Activated CD4-positive, alpha-beta T cell treated with anti-CD3 and anti-CD28 coated beads, Interleukin-2, Interleukin-4, amounts not matched to agents 100 ng/mL and 50 ng/mL, durations not matched to agents 16 hours and 8 hours (primary cell): ENCODE measurements at regions not wholly inside any gene's neighbourhood (a gene's known extent, or its start where the extent isn't known, plus 50 kb on each side); places are given as distances from the start of the nearest gene placed in this dataset.

Source experiments
- DNase-seq: peaks from one replicate; pipeline ENCODE4 v3.0.0-alpha.2; 2020; ENCODE audit warnings: low spot score

GRCh38 chr3:30355622-30356021 lies 250.8 kb upstream of the TGFBR2 start:
- DNase-seq: no peak

DNA sequence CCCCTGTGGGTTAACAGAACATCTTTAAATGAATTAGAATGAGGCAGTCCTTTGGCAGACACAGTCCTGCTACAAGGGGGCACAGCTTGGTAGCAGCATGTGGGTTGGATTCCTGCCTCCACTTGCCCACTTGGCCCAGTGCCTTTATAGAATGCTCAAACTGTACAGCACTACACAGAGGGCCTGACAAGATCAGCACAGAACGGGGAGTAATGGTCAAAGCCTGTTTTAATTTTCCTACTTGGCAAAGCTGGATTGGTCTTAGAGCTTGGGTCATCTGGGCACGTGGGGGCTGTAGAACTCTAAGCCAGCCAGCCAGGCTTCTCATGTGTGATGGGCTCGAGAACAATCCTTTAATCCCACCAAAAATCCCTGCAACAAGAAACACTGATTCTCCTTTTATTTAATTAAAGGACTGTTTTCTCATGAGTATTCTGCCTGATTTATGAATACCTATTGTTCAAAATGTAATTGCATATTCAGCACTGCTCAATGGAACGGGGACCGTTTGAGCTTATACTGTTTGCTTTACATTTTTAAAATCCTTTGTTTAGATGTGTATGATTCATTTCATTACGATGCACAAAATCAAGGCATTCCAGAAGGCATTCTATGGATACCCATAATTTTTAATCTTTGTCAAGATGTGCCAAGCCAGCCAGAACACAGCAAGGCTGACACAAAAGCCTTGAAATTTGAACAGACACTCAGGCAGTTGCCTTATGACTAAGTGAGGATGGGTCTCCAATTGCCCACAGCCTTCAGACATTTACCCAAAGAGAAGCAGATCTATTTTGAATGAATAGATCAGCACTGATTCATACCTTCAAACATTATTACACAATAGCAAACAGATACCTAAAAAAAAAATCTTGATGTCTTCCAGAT lies 249.3 kb upstream of the TGFBR2 start:
- no peak for DNase-seq

DNA sequence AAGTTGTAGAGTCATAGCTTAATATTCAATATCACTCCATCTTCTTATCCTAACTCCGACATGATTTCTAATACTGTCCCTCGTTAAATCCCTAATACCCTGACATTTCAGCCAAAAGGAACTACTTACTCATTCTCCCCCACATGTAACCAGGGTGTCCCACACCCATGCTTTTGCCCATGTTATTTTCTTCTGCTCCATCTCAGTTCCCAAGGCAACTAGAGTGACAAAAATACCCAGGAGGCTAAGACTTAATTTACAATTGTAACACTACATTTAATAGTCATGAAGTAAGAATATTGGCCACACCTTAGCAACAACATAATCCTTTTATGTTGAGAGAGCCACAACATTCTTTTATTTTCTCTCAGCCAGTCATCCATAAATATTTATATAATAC lies 248.5 kb upstream of the TGFBR2 start:
- DNase-seq: no peak

- DNase-seq: no peak
These were observed 247.5 kb upstream of the TGFBR2 start for GRCh38 chr3:30358871-30359270.

GRCh38 chr3:30368978-30369377 lies 237.4 kb upstream of the TGFBR2 start:
- DNase-seq: no peak

DNA sequence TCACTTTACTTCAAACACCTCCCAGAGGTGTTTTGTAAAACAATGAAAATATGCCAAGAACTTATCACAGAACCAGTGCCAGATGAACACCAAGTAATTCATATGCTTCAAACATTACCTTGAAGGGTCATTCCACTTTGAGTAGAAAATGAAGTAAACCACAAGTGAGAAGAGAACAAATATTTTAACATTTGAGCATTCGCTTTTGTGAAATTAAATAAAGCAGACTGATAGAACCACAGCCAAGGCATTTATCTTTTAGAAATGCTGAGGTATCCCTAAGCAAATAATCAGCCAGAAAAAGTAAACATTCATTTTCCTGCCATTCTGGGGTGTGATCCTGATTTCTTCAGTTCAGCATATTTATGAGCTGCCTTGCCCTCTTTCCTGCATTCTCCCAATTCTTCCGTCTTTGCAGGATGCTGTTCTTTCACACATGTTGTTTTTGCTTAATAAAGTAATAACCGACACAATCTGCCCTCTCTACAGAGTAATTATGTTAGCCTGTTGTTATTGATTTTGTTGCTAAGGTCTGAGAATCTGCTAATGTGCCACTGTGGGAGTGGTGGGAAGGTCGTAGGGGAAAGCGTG lies 235.6 kb upstream of the TGFBR2 start:
- no peak for DNase-seq

DNA sequence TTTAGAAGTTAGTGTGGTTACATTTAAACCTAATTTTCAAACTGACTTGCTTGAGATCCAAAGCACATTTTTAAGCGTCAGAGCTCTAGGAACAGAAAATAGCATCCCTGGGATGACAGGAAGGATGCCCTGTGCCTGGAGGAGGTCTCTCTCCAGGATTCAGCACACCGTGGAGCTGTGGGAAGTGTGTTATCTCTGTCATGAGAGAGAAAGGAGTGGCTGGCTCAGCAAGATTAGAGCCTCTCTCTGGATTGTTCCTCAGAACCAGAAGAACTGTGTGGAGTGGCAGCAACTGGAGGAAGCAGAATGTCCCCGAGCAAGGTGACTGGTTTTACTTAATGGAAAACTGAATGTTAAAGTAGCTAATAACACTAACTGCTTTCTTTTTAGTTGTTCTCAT lies 233.6 kb upstream of the TGFBR2 start:
- DNase-seq: no peak

GRCh38 chr3:30384546-30385072 lies 221.8 kb upstream of the TGFBR2 start:
- no peak for DNase-seq

DNA sequence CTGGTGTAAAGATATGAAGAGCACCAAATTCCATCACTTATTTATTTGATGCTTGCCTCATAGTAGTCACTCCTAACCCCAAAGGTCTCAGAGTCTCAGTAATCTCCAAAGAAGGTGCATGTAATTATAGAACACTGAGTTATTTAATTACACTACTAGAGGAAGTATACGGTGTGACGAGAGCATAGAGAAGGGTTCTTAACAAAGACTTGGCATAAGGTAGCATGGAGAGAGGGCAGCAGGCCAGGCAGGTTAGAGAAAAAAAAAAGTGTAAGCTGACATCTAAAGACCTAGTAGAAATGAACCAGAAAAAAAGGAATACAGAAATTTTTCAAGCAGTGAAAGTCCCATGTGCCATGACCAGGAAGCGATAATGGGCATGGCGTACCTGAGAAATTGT lies 213.3 kb upstream of the TGFBR2 start:
- no peak for DNase-seq

- DNase-seq: no peak
These were observed 209.4 kb upstream of the TGFBR2 start for GRCh38 chr3:30397030-30397429.

GRCh38 chr3:30399394-30400181 lies 206.8 kb upstream of the TGFBR2 start:
- no peak for DNase-seq

DNA sequence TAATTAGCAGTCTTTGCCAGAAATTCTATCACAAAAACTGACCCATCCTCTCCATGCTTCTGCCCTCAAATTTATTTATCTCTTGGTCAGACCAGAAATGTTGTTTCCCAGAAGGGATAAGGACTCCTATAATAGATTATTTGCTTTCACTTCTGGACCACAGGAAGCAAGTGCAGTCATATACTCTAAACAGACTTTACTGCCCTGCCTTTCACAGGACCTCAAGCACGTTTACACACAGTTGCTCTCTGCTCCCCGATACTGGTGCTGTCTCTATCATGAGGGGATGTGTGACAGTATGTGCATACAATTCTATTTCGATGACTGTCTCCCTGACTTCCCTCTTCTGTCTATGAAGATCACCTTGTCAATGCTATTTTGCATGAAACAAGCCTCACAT lies 205.5 kb upstream of the TGFBR2 start:
- no peak for DNase-seq

GRCh38 chr3:30401971-30402370 lies 204.4 kb upstream of the TGFBR2 start:
- DNase-seq: no peak

GRCh38 chr3:30407651-30408050 lies 198.8 kb upstream of the TGFBR2 start:
- DNase-seq: no peak

GRCh38 chr3:30408105-30408557 lies 198.3 kb upstream of the TGFBR2 start:
- no peak for DNase-seq

DNA sequence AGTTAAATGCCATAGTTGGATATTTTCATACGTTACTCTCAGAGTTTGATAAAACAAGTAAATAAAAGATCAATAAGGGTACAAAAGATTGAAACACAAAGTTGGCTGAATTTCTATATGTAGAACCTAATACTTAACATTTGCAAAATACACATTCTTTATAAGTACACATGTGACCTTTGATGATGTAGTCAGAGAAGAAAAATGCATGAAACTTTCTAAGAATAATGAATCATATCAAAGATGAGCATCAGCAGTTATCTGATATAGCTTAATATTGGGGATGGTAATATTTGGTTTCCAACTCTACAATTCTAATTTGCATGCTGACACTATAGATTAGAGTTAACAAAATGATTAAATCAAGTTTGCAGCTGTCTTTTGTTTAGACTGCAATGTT lies 188.0 kb upstream of the TGFBR2 start:
- DNase-seq: no peak

GRCh38 chr3:30421266-30421665 lies 185.1 kb upstream of the TGFBR2 start:
- DNase-seq: no peak

DNA sequence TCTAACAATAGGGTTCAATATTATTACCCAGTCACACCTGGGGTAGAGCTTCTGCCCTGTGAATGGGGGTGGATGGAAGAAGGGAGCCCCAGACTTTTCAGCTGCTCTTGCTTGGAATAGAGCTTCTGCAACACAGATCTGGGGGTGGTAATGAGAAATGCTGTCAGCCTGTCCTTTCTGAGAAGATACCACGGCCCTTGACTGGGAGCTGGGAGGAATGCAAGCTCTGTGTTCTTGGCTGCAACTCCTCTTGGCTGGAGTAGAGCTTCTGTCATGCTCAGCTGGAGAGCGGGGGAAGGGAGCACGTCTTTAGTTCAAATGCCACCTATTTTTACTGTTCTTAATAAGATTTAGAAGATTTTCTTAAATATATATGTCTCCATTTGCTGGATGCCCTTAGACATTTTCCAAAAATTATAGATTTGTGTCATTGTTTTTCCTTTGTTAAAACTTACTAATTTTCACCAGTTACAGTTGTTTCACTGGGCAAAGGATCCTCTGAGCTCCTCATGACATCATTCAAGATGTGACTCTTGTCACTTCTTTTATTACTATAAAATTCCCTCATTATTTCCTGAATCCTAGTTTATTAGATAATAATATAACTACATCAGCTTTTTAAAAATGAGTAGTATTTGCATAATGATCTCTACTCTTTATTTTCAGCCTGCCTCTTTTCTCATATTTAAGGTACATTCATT lies 180.0 kb upstream of the TGFBR2 start:
- DNase-seq: no peak

- no peak for DNase-seq
These were observed 178.2 kb upstream of the TGFBR2 start for GRCh38 chr3:30428251-30428650.

GRCh38 chr3:30435861-30436331 lies 170.5 kb upstream of the TGFBR2 start:
- DNase-seq: no peak

DNA sequence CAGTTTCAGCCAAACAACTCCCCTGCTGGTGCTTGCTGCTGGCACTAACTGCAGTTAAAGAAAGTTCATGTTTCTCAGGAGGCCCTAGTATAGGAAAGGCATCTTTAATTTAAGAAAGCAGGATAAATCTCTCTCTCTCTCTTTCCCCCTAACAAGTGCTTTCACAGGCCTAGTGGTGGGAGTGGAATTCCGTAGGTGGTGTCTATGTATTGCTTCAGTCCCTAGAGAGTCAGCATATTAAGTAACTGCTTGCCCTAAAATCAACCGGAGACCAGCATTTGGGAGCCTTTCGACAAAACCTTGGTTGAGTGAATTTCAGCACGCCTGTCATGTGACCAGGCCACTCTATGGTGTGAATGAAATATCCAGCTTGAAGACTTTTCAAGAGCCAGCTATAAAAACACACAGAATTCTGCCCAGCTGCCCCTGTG lies 169.2 kb upstream of the TGFBR2 start:
- no peak for DNase-seq

- no peak for DNase-seq
These were observed 168.3 kb upstream of the TGFBR2 start for GRCh38 chr3:30438126-30438525.
